ENCODE measurements at regions not wholly inside any gene's neighbourhood (a gene's known extent, or its start where the extent isn't known, plus 50 kb on each side); places are given as distances from the start of the nearest gene placed in this dataset.

- TF ChIP-seq ZNF592 (IDR thresholded peaks at IDR 0.05) = peak; percentile 82
- no peak for TF ChIP-seq RERE (CRISPR knock-in tag; IDR thresholded peaks at IDR 0.05; ENCODE audit: borderline replicate concordance)
Observed at GRCh38 chr14:101681795-101682194, 79.7 kb upstream of the PPP2R5C start (continued).

All from K562 (cell line).